Lung microvascular endothelial cell (primary cell): ENCODE measurements at regions not wholly inside any gene's neighbourhood (a gene's known extent, or its start where the extent isn't known, plus 50 kb on each side); places are given as distances from the start of the nearest gene placed in this dataset.
A peak's percentile ranks its signal among the peaks of the same experiment; 100 is the strongest.

Experiments
- DNase-seq, 2 donors: peaks; one replicate each; pipeline versions ENCODE4 v3.0.0 to v3.0.0-alpha.2; 2010; ENCODE audit warnings: low read depth in 2 of 2

DNA sequence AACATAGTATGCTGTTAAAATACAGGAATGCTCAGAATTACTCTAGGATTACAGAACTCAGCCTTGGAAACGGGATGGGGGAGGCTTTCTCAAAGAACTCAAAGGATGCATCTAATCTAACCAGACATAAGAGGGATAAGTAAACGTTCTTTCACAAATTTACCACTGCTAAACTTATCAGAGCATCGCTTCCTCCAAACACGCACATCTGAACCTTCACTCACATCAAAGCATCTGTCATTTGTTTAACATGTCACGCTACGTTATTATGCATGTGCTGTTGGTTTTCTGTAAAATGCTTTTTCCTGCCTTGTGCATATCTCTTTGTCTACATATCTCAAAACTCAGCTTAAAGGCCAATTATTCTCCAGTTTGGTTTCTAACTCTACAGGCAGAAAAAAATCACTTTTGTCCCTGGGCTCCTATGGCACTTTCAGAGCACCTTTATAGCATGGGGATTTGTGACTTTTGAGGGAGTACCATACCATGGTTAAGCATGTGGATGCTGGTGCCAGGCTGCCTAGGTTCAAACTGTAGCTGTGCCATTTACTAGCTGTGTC lies 106.7 kb upstream of the FSHR start:
- no peak for DNase-seq

DNA sequence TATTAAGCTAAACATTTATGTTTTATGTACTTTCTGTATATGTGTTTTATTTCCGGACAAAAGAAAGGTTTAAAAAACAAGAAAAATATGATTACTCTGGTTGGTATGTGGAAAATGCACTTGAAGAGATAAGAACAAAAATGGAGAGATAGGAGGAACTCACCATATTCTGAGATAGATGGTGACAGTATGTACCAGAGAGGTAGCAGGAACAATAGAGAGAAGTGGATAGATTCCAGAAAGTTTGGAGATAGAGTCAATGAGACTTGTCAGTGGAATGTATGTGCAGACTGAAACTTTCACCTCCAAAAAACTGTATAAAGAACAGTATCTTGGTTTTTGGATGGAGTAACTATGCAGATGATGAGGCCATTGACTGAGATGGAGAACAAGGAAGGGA lies 105.6 kb upstream of the FSHR start:
- no peak for DNase-seq

DNA sequence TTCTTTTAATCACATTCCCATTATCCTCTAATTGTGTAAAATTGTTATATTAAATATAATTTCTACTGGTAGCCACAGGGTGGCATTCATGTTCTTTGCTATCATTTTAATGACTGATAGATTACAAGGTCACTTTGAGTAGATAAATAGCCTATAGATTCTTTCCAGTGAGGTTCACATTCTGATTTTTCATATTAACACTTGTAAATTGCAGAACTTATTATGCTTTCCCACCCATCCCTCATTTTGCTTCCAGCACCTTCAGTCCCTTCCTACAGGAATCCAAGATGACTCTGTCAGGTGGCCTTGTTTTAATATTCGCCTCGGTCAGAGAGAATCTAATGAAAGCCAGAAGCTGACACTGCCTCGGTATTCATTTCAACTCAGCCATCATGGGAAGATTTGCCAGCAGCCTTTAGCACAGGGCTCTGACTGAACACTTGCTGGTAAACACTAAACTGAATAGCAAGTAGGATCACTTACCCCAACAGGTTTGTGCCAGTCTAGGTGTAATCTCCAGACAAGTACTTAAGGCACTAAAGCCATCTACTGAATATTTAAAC lies 101.2 kb upstream of the FSHR start:
- DNase-seq = peak in 1 of 2 donors; percentile 45

GRCh38 chr2:49254401-49254800 lies 100.1 kb upstream of the FSHR start:
- DNase-seq = no peak

DNA sequence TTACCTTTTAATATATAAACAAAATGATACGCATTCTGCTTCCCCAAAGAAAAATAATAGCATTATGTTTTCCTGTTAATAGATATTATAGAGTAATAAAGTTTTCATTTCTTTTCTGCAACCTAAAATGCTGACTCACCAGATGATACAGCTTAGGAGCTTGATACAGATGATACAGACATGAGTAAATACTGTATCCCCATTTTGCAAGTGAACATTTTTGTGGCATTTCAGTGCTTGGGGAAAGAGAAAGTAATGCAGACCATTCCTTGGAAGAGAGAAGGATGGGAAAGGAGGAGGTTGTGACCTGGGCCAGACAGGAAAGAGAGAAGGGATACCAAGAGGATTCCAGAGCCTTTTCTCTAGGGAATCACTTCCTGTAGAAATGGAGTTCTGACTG lies 97.5 kb upstream of the FSHR start:
- DNase-seq = no peak

- no peak for DNase-seq
These were observed 96.9 kb upstream of the FSHR start for GRCh38 chr2:49251251-49251650.

DNA sequence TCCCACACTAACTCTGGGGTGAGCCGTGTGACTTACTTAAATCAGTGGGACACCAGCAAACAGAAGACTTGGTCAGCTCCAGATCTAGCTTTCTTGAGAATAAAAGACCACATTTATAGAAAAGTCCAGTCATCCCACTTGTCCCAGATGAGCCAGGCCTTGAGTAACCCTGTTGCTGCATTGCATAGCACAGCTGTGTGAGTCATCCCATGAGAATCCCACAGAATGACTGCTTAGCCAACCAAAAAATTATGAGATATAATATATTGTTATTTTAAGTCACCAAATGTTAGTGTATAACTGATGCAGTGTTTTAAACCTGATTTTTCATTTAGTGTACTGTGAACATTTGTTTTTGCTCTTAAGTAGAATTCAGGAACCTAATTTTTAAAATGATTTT lies 94.2 kb upstream of the FSHR start:
- DNase-seq = peak; percentile 18 to 40

DNA sequence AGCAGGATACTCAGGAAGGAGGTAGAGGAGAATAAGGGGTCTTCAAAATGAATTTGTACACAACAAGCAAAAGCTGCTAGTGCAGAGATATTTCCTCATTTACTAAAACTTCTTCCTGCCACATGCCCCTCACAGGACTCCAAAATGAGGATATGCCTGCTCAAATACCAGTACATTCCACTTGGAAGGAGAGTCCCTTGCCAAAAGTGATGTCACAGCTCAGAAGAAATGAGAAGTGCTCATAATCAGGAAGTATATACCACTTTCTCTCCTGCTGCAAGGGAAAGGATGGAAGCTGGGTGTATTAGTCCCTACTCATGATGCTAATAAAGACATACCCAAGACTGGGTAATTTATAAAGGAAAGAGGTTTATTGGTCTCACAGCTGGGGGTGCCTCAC lies 87.7 kb upstream of the FSHR start:
- no peak for DNase-seq

- DNase-seq = no peak
These were observed 87.2 kb upstream of the FSHR start for GRCh38 chr2:49241501-49241900.

DNA sequence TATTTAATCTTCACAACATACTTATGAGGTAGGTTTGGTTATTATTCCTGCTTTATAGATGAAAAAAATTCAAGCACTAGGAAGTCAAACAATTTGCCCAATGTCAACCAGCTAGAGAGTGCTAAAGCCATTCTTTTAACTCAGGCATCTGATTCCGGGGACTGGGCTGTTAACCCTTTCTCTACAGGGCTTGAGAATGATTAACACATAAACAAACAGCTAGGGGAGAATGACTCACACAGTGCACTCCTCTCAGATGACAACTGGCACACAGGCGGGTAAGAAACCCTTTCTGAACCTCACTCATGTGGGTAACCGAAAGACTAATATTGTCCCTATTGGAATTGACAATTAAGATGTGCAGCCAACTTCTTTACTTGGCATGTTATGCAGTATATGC lies 86.3 kb upstream of the FSHR start:
- DNase-seq = no peak

DNA sequence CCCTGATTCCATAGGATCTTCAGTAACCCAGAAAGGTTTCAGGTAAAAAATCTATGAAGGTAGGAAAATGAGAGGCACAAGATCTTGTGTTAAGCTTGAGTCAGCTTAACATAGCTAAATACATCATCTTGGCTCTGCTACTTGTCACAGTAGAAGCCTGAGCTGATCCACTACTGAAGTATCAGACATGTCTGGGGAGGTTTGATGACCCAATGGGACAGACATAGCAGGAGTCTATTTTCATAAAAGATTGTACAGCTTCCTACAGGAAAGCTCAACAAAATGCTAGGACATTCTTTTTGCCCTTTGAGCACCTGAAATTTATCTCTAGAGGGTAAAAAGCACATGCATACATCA lies 84.3 kb upstream of the FSHR start:
- no peak for DNase-seq

DNA sequence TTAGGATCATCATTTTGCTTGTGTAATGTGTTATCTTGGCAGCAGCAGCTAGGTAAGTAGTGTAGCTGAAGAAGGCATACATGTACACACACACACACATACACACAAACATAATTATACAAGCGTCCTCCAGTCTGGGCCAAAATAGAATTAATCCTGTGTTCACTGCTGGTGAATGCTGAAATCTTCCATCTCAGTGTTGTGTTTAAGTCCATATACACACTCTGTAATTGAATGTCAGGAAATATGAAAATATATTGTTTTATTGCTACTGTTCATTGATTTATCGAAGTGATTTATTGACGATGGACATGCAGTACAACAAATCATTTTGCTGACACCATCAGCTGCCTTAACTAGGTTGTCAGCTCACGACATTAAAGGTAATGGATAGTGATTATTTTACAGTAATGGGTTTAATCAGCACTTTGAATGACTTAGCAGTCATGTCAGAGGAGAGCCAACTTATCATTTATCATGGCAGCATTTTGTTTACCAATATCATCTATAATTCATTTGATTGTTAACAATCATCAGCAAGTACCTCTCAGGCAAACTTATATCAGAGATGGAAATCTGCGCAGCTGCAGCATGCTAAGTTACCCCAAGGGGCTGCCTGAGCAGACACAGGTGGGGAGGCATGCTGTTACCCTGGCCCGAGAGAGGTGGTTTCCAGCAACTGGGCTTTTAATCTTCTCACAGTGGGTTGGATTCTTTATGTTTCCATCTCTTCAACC lies 83.7 kb upstream of the FSHR start:
- no peak for DNase-seq

DNA sequence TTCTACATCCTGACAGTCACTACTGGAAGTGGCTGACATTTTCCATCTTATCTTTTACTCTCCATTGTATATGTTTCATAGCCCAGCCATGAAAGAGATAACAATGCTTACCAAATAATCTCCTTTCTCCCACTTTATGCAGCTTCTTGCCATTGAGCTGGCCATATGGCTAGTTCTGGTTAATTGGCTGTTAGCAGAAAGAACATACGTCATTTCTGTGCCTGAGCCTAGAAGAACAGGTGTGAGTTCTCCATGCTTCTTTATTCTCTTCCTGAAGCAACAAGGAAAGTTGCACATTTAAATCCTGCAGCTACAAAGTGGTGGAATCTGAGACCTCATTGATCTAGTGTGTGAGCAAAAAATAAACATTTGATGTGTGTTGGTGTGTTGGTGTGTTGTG lies 82.0 kb upstream of the FSHR start:
- DNase-seq = no peak

DNA sequence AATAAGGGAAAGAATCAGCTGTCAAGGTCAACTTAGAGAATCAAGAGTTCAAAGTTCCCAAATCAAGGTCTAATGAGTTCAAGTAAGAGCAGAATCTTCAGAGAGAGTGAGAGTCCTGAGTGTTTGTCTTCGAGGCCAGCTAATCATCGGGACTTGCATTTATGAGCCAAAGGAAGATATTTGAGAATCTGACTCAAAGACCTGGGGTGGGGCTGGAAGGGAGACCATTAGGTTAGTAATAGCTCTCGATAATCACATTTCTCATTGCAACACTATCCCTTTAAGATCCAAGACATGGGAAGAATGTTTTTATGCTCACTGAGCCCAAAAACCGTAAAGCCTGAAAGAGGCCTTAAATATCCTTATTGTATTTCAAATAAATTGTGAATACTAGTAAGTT lies 72.0 kb upstream of the FSHR start:
- no peak for DNase-seq

DNA sequence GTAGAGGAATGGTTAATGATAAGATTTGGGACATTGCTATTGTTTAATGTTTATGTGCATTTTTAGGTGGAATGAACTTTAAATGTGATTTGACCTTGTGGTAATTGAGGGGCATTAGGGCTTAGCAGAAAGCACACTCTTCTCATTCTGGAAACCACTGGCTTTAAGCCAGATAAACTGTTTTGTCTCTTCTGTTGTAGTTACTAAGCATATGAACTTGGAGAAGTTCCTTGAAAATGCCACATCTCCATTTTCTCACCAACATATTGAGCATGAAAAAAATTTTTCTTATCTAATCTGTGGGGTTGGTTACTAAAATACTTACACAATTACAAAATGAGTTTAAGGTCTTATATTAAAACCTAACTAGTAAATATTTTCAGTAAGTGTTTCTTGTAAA lies 70.8 kb upstream of the FSHR start:
- peak in 1 of 2 donors; percentile 6 for DNase-seq

- DNase-seq = peak in 1 of 2 donors; percentile 22
These were observed 70.2 kb upstream of the FSHR start for GRCh38 chr2:49224426-49225010.

DNA sequence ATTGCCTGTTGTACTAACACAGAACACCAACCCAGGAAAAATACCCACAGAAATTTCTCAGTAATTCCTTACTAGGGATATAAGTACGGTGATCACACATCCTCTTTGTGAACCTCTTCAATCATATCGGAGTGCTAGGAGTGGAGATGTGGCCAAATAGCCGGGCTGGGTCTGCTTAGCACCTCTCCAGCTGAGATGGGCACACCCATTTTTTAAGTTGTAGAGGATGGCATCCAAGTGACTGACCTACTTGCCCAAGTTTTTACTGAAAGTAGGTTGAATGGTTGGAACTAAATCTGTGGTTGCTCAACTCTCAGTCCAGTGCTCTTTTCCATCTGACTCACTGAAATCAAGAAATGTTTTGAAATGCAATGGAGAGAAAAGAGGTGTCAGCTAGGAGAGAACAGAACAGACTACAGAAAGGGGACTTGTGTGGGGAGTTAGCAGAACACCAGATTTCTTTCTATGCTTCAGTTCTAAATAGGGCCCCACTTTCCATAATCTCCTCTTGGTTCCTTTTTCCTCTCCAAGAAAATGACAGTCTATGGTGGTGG lies 68.7 kb upstream of the FSHR start:
- DNase-seq = peak in 1 of 2 donors; percentile 2

DNA sequence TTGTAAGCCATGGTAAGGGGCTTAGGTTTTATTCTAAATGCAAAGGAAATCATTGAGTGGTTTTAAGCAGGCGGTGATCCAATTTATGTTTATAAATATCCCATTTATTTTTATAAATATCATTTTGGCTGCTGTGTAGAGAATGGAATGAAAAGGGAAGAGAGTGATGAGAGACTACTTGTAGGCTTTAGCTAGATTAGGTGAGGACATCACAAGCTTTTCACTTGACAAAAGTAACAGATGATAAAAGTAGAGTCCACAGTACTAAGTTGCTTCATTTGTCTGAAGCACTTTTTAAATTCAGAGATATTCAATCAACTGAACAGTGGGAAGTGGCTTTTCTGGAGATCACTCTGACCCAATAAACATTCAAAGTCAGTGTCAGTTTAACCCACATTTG lies 65.4 kb upstream of the FSHR start:
- no peak for DNase-seq

DNA sequence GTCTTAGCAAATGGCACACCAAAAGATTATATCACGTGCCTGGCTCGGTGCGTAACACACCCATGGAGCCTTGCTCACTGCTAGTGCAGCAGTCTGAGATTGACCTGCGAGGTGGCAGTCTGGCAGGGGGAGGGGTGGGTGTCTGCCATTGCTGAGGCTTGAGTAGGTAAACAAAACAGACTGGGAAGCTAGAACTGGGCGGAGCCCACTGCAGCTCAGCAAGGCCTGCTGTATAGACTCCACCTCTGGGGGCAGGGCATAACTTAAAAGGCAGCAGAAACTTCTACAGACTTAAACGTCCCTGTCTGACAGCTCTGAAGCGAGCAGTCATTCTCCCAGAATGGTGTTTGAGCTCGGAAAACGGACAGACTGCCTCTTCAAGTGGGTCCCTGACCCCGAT lies 55.9 kb upstream of the FSHR start:
- DNase-seq = no peak

DNA sequence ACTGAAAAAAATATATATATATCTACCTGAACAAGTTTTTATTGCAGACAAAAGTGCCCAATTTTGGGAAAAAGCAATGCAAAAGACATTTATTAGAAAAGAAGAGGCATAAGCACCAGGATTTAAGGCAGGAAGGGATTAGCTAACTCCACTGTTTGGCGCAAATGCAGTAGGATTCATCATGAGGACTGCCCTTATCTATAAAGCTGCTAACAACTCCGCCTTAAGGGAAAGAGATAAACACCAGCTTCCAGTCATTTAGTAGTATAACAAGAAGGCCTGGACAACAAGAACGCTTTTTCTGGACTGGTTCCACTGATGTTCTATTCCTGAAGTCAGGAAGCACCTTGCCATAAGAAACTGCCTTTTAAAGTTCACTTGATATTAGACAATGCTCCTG lies 52.9 kb upstream of the FSHR start:
- no peak for DNase-seq
